ENCODE measurements at regions not wholly inside any gene's neighbourhood (a gene's known extent, or its start where the extent isn't known, plus 50 kb on each side); places are given as distances from the start of the nearest gene placed in this dataset.

DNA sequence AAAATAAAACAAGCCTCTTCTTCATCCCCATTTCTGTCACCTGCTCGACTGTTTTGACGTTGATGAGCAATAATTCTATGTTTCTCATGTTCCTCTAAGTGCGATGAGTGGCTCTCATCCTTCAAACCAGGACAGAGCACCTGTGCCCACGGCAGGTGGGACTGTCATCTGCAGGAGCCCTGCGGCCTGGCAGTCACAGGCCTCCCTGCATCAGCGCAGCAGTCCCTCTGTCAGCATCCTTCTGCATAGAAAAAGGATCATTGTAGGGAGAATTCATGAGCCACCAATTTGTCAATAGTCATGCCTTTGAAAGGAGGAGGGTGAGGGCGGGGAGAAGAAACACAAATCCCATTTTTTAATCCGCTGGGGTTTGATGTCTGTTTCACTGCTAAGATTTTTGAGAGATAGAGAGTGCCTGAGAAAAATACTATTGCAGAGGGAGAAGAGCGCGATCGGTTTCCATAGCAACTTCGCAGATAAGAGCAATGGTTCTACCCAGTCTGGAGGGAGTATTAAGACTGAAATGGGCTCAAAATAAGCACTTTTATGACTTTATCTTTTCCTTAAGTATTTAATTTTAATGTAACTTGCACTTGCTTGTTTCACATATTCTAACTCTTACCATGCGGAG is 234.3 kb upstream of the NCKAP5 start:
- TF ChIP-seq FOSL1 (IDR thresholded peaks at IDR 0.05; ENCODE audit: low read depth) (no peak), EZH2 (IDR thresholded peaks at IDR 0.05) (no peak), CTCF (IDR thresholded peaks at IDR 0.05 in 2 of 3, conservative IDR thresholded peaks at IDR 0.05 in 1 of 3; ENCODE audit: borderline replicate concordance in 1 of 3, insufficient read depth in 1 of 3, low read depth in 2 of 3, low read length in 2 of 3) (no peak), TCF7L2 (IDR thresholded peaks at IDR 0.05; ENCODE audit: borderline replicate concordance, extremely low read depth, insufficient read depth, insufficient read length) (no peak), POLR2AphosphoS5 (IDR thresholded peaks at IDR 0.05; ENCODE audit: low read depth, low read length) (no peak), SRF (IDR thresholded peaks at IDR 0.05; ENCODE audit: low read depth) (no peak), POLR2A (IDR thresholded peaks at IDR 0.05; ENCODE audit: borderline replicate concordance, extremely low read depth, insufficient read depth, insufficient read length) (no peak)
- TF ChIP-seq, protein P1, sequence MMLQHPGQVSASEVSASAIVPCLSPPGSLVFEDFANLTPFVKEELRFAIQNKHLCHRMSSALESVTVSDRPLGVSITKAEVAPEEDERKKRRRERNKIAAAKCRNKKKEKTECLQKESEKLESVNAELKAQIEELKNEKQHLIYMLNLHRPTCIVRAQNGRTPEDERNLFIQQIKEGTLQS (IDR thresholded peaks at IDR 0.05): no peak
